Stimulated activated CD4-positive, alpha-beta T cell treated with anti-CD3 and anti-CD28 coated beads, Interleukin-2, amount 100 ng/mL, for 48 hours (primary cell): ENCODE measurements at regions not wholly inside any gene's neighbourhood (a gene's known extent, or its start where the extent isn't known, plus 50 kb on each side); places are given as distances from the start of the nearest gene placed in this dataset.
A peak's percentile ranks its signal among the peaks of the same experiment; 100 is the strongest.
"Not testable (repeated sequence)": the region's sequence is repeated elsewhere in the genome, so short reads cannot be mapped to it uniquely, and the experiment has no call there.

Experiments used
- DNase-seq, 2 donors: peaks; one replicate each; pipeline ENCODE4 v3.0.0-alpha.2; 2020

- no peak for DNase-seq
These were observed 300.0 kb upstream of the ALG10B start for GRCh38 chr12:38016602-38017001.

- DNase-seq = no peak
These were observed 290.7 kb upstream of the ALG10B start for GRCh38 chr12:38025916-38026315.

- DNase-seq = no peak
These were observed 263.5 kb upstream of the ALG10B start for GRCh38 chr12:38053113-38053512.

GRCh38 chr12:38053655-38054464 is 262.7 kb upstream of the ALG10B start:
- DNase-seq = no peak

- DNase-seq = no peak
These were observed 259.6 kb upstream of the ALG10B start for GRCh38 chr12:38056701-38057689.

GRCh38 chr12:38099686-38100085 is 216.9 kb upstream of the ALG10B start:
- no peak for DNase-seq

GRCh38 chr12:38101753-38102152 is 214.8 kb upstream of the ALG10B start:
- no peak for DNase-seq

GRCh38 chr12:38102197-38102596 is 214.4 kb upstream of the ALG10B start:
- DNase-seq = no peak

GRCh38 chr12:38110026-38110699 is 206.4 kb upstream of the ALG10B start:
- no peak for DNase-seq

GRCh38 chr12:38113991-38114390 is 202.6 kb upstream of the ALG10B start:
- no peak for DNase-seq

GRCh38 chr12:38116968-38117367 is 199.6 kb upstream of the ALG10B start:
- DNase-seq = no peak

GRCh38 chr12:38118632-38119031 is 197.9 kb upstream of the ALG10B start:
- no peak for DNase-seq

GRCh38 chr12:38120438-38120837 is 196.1 kb upstream of the ALG10B start:
- no peak for DNase-seq

GRCh38 chr12:38123028-38123427 is 193.5 kb upstream of the ALG10B start:
- not testable (repeated sequence) for DNase-seq

- no peak for DNase-seq
These were observed 192.9 kb upstream of the ALG10B start for GRCh38 chr12:38123566-38124246.

- no peak for DNase-seq
These were observed 192.1 kb upstream of the ALG10B start for GRCh38 chr12:38124247-38125012.

- DNase-seq = no peak
These were observed 184.4 kb upstream of the ALG10B start for GRCh38 chr12:38132139-38132538.

- no peak for DNase-seq
These were observed 179.3 kb upstream of the ALG10B start for GRCh38 chr12:38137287-38137686.

GRCh38 chr12:38137716-38138115 is 178.9 kb upstream of the ALG10B start:
- DNase-seq = no peak

GRCh38 chr12:38138225-38139221 is 178.1 kb upstream of the ALG10B start:
- peak; percentile 65 to 68 for DNase-seq
